A549 (cell line): ENCODE measurements at regions not wholly inside any gene's neighbourhood (a gene's known extent, or its start where the extent isn't known, plus 50 kb on each side); places are given as distances from the start of the nearest gene placed in this dataset.

Experiments
- CBX2 ChIP-seq: fragments of 200-600 bp; sonication (generic); IDR thresholded peaks from 2 replicates; pipeline ENCODE4 v1.6.1; 2016; ENCODE audit warnings: low read depth, mild to moderate bottlenecking, borderline replicate concordance
- CHD2 ChIP-seq: fragments of 150-350 bp; IDR thresholded peaks from 2 replicates; pipeline ENCODE4 v1.6.1; 2014; ENCODE audit warnings: low read length; ENCODE audit not compliant: partially characterized antibody
- CTCF ChIP-seq: fragments of >200 bp; sonication (Bioruptor Twin); formaldehyde crosslinking; IDR thresholded peaks from 3 replicates; pipeline ENCODE4 v1.5.1; 2016
- EHMT2 ChIP-seq: fragments of 200-600 bp; sonication (generic); IDR thresholded peaks from 2 replicates; pipeline ENCODE4 v1.6.1; 2016; ENCODE audit warnings: antibody characterized with exemption, low read depth, mild to moderate bottlenecking, moderate library complexity
- EP300 ChIP-seq, 2 experiments: fragments of >200 bp; sonication (Bioruptor Twin); formaldehyde crosslinking; IDR thresholded peaks; 2 replicates in 1 of 2; 3 replicates in 1 of 2; pipeline ENCODE4 v1.6.1; 2016 to 2017
- FOSB ChIP-seq: fragments of 250-450 bp; sonication (Bioruptor Pico); IDR thresholded peaks from 2 replicates; pipeline ENCODE4 v1.5.0; 2020; ENCODE audit warnings: mild to moderate bottlenecking, moderate library complexity
- GATA3 ChIP-seq: IDR thresholded peaks from 2 replicates; pipeline ENCODE4 v1.6.1; 2012; ENCODE audit warnings: borderline replicate concordance
- HMGXB4 ChIP-seq: fragments of 250-450 bp; sonication (Bioruptor Pico); IDR thresholded peaks from 2 replicates; pipeline ENCODE4 v1.5.0; 2021; ENCODE audit warnings: mild to moderate bottlenecking, moderate library complexity, borderline replicate concordance
- MAZ ChIP-seq: fragments of 150-350 bp; IDR thresholded peaks from 2 replicates; pipeline ENCODE4 v1.6.1; 2014; ENCODE audit warnings: antibody characterized with exemption, low read depth, low read length, borderline replicate concordance
- PHF8 ChIP-seq: fragments of 200-600 bp; sonication (generic); IDR thresholded peaks from 2 replicates; pipeline ENCODE4 v1.6.1; 2016; ENCODE audit warnings: low read depth, mild to moderate bottlenecking, antibody characterized with exemption, moderate library complexity, borderline replicate concordance
- POLR2A ChIP-seq: IDR thresholded peaks from 2 replicates; pipeline ENCODE4 v1.6.1; 2012; ENCODE audit warnings: mild to moderate bottlenecking, low read length
- RAD21 ChIP-seq, 2 experiments: fragments of >200 bp in 1 of 2; sonication (Bioruptor Twin) in 1 of 2; formaldehyde crosslinking in 1 of 2; IDR thresholded peaks in 1 of 2; conservative IDR thresholded peaks in 1 of 2; 2 replicates in 1 of 2; 3 replicates in 1 of 2; pipeline ENCODE4 v1.6.1; 2012 to 2018; ENCODE audit warnings: inconsistent platforms in 1 of 2
- ZFP36 ChIP-seq: fragments of 450-650 bp; IDR thresholded peaks from 2 replicates; pipeline ENCODE4 v1.6.1; 2014; ENCODE audit warnings: borderline replicate concordance; ENCODE audit not compliant: partially characterized antibody

- TF ChIP-seq CTCF (no peak), PHF8 (no peak), HMGXB4 (no peak), CBX2 (no peak), CHD2 (no peak), POLR2A (no peak), MAZ (no peak), FOSB (CRISPR knock-in tag) (no peak), EP300 (IDR thresholded peaks at IDR 0.05) (no peak), GATA3 (no peak), RAD21 (conservative IDR thresholded peaks at IDR 0.05 in 1 of 2, IDR thresholded peaks at IDR 0.05 in 1 of 2) (no peak), ZFP36 (no peak), EHMT2 (no peak)
Observed at GRCh38 chr1:192941722-192942411, 117.3 kb downstream of the UCHL5 start.
